Activated T-cell treated with anti-CD3 and anti-CD28 coated beads for 24 hours (primary cell): ENCODE measurements at regions not wholly inside any gene's neighbourhood (a gene's known extent, or its start where the extent isn't known, plus 50 kb on each side); places are given as distances from the start of the nearest gene placed in this dataset.
"Not testable (repeated sequence)": the region's sequence is repeated elsewhere in the genome, so short reads cannot be mapped to it uniquely, and the experiment has no call there.

Source experiments
- DNase-seq: peaks from one replicate; pipeline ENCODE4 v3.0.0-alpha.2; 2020; ENCODE audit warnings: low read depth

DNA sequence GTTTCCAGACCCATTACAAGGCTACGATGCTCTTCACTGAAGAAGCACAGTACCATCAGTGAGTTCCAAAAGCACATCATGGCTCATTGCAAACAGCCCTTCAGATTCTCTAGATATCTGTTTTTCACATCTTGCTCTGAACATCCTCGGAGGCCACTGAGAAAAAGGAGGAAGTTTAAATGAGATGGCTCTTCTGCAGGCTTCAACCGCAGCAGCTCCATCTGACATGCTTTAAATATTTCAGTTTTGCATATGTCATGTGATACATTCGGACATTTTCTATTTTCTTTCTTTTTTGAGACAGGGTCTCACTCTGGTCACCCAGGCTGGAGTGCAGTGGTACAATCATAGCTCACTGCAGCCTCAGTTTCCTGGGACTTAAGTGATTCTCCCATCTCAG is 396.8 kb downstream of the NPIPA8 start:
- no peak for DNase-seq

DNA sequence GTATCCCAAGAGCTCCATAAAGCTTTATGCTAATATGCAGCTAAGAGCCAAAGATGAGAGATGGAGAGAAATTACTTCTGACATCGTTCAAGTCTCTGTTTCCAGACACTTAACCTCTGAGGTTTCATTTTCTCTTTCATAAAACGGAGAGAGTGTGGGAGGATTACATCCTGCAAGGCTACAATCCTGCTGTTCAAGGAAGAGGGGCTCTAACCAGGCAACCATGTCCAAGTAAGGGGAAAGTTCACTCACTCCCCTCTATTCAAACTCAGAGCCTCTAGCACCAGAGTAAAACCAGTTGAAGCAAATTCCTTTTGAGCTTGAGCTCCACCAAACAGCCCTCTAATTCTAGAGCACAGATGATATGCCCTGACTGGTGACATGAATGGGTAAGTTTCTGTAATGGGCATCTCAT is 397.4 kb downstream of the NPIPA8 start:
- no peak for DNase-seq

DNA sequence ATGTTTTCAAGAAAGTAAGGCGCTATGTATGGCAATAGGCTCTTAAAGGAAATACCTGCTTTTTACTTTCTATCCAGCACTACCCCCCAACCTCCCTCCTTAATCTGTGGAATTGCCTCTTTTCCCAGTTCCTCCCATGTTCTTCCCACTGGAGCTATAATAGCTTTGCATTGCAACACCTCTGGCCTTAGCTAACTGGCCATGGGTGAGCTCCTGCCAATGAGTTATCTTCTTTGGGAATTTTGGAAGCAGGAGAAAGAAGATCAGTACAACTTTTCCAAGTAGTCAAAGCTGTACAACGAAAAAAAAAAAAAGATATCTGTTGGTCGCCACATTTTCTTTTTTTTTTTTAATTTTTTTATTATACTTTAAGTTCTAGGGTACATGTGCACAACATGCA is 398.0 kb downstream of the NPIPA8 start:
- DNase-seq, result no peak

DNA sequence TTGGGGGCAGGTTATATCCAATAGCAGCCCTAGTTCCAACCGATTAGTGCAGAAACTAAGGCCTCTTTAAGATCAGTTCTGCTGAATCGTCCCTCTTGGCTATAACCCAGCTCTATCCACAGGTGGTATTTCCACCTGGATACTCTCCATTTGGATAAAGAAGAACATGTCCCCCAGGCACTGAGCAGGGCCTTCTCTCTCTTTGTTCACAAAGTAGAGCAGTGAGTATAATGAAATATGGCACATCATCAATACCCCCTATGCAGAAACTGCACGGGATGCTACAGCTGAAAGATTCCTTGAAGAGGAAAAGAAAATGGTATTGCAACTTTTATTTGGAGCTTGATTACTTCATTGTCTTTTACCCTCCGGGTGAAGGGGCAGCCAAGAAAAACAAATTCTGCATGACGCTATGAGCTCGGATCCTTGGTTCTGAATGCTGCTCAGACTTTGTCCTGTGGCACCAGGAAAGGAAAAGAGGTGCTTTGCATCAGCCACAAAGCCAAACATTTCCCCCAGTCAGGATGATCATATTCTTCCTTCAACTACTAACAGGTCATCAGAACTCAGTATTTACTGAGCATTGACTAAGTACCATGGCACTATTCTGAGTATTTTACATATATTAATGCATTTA is 399.7 kb downstream of the NPIPA8 start:
- DNase-seq, result no peak

DNA sequence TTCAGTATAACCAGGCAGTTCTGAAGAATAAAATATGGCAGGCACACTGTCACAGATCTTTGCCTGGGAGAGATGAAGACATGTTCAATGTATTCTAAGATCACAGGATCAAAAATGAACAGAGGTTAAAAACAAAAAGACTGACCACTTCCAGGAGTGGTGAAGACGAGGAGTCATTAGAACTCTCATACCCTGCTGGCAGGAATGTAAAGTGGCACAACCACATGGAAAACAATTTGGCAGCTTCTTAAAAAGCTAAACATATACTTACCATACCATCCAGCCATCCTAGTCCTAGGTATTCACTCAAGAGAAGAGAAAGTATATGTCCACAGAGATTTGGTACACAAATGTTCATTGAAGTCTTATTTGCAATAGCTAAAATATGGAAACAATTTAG is 406.3 kb downstream of the NPIPA8 start:
- no peak for DNase-seq

DNA sequence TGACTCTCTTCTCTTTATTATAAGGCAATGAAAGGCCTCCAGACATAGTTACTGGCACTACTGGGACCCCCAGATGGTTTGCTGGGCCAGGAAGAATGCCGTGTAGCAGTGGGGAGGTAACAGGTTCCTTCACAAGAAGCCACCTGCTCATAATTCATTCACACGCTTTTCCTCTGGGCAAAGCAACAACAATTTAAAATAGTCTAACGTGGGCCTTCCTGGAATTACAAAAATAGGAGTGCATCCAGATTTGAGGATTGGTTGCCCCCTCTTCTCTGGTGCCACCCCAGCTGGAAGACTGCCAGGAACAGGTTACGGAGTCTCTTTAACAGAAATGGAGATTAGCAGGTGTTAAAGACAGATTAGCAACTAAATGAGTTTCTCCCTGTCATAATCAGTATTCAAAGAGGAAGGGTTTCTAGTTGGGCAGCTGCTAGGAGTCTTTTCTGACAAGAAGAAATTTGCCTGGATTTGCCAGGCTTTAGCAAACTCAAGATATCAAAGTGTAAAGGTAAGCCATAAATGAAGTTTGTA is 409.6 kb downstream of the NPIPA8 start:
- no peak for DNase-seq

DNA sequence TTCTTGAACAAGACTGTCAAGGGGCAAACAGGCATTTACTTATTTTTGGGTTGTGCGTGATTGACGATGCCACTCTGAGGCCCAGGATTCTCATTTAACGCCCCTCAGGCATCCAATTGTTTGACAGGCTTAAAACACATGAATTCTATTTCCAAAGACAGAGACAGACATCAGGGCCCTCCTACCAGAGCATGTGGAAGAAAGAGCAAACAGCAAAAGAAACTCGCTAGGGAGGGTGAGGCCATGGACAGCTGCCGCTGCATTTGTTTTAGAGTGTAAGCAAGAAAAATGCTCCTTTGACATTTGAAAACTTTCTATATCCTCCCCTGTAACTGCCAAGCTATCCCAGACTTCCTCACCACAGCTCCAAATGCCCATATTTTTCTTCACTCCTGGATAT is 410.1 kb downstream of the NPIPA8 start:
- DNase-seq, result no peak

DNA sequence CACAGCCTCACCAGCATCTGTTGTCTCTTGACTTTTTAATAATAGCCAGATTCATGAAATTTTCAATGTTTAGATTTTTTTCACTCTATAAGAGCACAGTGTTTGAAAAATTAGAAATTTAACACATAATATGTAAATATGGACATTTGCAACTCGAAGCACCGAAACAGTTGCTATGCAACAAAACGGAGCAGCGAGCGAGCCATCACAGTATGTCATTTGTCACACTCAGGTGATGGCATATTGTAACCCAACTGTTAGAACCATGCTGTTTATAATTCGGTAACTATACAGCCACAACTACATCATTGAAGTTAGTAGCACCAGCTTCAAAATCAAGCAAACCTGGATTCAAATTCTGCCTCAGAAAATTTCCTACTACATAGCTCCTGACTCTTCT is 410.8 kb downstream of the NPIPA8 start:
- DNase-seq, result no peak

DNA sequence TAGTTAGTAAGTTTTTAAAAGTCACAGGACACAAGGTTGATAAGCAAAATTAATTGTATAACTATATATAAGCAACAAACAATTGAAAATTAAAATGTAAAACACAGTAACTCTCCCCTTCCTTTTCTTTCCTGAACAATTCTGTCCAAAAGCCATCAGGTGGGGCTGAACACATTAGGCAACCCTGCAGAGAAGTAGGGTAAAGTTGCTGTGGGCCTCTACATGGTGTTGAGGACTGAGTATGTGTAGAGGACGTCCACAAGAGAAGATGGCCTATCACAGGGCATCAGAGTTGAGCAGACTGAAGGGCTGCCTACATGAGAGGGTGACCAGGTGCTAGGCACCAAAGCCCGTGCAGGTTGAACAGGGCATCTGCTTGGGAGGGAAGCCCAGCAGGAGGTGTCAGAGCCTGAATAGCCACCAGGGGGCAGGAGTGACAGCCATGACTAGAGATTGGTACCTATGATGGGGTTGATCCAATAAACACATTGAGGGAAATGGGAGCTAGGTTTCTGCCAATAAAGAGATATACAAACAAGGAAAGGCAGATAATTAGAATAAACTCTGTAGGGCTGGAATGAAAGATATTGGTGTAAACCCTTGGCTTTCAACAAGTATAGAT is 415.1 kb downstream of the NPIPA8 start:
- peak; percentile 22 for DNase-seq

DNA sequence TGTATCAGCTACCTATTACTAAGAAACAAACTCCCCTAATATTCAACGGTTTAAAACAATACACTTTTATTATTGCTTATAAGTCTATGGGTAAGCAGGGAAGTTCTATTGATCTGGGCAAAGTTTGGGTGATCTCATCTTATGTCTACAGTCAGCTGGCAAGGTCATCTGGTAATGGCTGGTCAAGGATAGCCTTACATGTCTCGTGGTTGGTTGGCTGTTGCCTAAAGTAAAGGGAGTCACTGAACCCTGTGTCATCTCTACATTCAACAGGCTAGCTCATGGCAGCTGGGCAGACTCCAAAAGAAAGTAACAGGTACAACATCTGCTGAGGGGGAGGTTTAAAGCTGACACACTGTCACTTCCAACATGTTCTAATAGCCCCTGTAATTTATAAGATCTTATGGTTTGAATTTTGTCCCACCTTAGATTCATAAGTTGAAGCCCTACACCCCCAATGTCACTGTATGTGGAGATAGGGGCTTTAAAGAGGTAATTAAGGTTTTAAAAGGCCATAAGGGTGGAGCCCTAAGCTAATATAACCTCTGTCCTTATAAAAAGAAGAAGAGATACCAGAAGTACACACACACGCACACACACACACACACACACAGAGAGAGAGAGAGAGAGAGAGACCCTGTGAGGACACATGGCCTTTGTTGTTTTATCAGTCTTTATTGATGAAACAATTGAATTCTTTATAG is 419.1 kb downstream of the NPIPA8 start:
- no peak for DNase-seq

DNA sequence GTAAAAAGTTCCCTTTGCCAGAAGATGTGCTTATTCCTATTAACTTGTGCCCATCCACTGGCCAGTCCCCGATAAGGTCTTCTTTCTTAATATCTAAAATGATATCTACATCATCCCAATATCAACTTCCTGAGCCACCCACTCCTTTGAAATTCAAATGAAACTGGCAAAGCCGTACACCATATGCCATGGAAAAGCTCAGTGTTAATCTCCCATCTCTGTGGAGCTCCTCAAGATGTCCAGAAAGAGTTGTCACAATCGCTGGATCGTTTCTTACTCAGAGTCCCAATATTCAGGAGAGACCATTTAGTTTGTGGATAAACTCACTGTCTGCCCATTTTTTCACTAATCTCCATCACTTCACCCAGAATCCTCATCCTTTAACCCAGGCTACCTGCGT is 420.7 kb downstream of the NPIPA8 start:
- no peak for DNase-seq

DNA sequence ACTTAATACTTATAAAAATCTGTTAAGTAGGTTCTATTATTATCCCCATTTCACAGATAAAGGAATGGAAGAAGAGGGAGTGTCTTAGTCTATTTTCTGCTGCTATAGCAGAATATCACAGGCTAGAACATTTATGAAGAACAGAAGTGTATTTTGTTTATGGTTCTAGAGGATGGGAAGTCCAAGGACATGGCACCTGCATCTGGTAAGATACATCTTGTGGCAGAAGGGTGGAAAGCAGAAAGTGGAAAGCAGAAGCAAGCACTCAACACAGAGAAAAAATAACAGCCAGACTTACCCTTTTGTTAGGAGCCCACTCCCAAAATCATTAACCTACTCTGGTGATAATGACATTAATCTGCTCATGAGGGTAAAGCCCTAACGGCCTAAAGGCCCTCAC is 422.4 kb downstream of the NPIPA8 start:
- DNase-seq, result no peak

DNA sequence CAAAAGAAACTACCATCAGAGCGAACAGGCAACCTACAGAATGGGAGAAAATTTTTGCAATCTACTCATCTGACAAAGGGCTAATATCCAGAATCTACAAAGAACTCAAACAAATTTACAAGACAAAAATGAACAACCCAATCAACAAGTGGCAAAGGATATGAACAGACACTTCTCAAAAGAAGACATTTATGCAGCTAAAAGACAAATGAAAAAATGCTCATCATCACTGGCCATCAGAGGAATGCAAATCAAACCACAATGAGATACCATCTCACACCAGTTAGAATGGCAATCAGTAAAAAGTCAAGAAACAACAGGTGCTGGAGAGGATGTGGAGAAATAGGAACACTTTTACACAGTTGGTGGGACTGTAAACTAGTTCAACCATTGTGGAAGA is 425.0 kb downstream of the NPIPA8 start:
- DNase-seq, result not testable (repeated sequence)

DNA sequence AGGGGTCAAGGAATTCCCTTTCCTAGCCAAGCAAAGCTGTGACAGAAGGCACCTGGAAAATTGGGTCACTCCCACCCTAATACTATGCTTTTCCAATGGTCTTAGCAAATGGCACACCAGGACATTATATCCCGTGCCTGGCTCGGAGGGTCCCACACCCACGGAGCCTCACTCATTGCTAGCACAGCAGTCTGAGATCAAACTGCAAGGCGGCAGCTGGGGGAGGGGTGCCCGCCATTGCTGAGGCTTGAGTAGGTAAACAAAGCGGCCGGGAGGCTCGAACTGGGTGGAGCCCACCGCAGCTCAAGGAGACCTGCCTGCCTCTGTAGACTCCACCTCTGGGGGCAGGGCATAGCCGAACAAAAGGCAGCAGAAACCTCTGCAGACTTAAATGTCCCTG is 429.9 kb downstream of the NPIPA8 start:
- DNase-seq, result not testable (repeated sequence)

DNA sequence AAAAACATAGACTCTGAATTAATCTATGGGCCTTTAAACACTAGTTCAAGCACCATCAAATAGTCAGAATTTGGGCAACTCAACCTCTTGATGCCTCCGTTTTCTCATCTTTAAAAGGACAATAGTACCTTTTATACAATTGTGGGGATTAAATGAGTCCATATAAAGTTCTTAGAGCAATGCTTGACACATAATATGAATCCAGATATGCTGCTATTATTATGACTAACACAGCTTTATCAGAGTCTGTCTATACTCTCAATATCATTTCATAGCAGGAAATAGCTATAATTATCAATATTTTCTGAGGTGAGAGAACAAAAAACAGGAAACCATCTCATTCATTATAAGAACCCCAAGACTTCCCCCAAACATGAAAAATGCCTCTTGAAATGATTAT is 430.5 kb upstream of the XYLT1 start:
- no peak for DNase-seq

DNA sequence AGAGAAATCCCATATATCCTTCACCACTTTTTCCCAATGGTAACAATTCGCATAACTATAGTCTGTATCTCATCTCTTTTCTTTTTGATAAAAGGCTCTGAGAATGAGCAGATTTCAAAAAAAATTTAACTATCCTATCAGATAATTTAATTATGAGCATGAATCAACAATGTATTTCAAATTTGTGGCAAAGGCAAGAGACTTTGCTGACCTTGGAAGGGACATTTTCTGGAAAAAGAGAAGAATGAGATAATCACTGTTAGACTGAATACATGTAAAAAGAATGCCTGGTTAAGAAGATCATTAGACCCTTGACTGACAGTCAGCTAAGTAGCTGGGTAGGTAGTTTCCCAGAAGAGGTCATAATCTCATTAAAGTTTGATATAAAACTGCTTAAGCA is 428.4 kb upstream of the XYLT1 start:
- no peak for DNase-seq

DNA sequence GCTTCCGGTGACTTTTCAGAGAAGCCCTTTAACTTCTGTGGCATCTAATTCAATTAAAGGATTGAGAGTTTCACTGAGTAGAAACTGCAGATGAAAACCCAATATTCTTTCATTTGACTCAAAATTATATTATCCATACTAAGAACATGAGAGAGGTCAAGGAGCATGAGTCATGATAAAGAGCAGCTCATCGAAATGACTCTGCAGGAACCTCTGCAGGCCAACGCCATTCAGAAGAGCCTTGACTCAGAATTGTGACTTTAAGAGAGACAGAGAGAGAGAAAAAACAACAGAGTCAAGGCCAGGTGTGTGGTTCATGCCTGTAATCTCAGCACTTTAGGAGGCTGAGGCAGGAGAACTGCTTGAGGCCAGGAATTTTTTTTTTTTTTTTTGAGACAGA is 417.2 kb upstream of the XYLT1 start:
- DNase-seq, result no peak

DNA sequence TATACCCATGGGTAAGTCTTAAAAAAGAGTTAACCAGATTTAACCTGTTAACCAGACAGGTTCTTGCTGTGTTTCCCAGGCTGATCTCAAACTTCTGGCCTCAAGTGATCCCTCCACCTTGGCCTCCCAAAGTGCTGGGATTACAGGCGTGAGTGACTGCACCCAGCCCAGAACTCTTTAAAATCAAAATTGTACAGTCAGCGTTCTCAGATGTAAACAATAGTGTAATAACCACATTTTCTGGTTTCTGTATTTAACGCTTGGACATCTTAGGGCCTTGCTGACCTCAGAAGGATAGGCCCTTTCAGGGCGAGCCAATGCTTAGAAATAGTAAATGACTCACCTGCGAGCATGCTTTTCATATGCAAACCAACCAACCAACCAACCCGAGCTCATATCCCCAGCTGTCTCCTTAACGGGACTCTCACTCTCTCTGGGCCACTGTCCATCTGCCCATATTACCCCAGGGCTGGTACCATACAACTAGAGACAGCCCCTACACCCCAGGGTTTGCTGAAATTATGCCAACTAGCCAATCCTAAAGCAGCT is 415.0 kb upstream of the XYLT1 start:
- DNase-seq, result no peak

DNA sequence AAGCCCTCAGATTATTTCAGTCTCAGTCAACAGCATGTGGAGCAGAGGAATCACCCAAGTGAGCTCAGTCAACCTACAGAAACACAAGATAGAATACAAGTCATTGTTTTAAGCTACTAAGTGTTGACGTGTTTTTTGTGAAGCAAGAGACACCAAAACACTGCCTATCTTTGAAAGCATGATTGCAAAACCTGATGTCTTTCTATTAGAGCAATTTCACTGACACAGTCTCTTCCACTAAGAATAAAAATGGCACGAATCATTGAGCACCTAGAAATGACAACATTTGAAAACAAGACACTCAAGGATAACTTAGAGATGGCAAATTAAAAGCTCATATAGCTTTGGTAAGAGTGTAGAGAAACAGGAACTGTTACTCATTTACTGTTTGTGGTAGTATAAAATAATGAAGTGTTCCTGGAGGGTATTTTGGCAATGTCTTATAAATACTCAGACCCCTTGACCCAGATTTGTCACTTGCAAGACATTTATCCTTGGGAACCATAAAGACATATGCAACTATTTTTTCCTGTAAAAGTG is 407.1 kb upstream of the XYLT1 start:
- no peak for DNase-seq

DNA sequence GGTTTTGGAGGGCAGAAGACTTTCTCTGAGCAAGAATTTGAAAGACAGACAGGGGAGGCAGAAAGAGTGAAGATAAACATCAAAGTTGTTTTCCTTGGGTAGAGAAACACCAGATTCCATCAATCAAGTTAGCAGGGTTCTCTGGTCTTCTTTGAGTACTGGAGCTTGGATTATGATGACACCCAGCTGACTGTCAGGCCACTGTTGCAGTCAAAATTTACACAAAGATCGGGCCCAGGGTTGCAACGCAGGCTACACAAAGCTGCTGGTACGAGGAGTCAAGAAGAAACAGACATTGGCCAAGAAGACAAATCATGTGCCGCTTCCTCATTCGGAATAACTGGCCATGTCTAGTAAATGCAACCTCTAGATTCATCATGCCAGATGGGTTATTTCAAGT is 396.2 kb upstream of the XYLT1 start:
- no peak for DNase-seq

DNA sequence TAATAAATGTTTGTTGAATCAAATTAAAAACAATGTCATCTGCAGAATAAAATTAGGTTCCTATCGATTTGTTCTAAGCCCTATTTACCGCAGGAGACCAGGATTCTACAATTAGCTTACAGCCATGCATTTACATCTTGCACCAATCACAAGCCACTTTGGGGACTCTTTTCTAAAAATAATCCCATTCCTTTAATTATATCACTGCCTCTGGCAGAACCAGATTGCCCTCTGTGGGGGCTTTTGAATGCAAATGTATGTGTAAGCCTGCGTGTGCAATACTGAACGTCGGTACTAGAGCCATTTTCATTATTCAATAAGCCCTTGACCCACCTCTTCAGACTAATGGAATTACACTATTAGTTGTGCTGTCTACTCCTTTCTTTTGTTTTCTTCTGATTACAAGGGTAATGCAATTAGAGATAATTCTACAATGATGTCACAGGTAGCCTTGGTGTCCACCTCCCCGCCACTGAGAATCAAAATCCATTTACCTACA is 391.3 kb upstream of the XYLT1 start:
- no peak for DNase-seq

DNA sequence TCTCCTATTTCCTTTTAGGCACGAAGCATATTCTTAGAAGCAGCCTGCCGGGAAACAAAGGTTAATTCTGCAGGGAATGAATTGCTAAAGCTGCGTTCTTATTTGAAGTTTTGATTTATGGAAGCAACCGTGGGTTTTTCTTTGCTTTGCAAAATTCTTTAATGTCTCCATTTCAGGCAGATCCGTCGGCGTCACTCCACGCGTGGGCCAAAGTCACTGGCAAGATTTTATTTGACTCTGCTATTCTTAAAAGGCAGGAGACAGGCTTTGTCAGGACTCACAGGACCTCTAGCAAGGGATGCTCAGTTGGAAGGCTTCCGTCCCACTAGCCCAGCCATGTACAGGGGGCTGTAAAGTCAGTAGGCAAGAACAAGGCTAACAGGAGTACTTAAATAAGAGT is 387.3 kb upstream of the XYLT1 start:
- DNase-seq, result no peak

DNA sequence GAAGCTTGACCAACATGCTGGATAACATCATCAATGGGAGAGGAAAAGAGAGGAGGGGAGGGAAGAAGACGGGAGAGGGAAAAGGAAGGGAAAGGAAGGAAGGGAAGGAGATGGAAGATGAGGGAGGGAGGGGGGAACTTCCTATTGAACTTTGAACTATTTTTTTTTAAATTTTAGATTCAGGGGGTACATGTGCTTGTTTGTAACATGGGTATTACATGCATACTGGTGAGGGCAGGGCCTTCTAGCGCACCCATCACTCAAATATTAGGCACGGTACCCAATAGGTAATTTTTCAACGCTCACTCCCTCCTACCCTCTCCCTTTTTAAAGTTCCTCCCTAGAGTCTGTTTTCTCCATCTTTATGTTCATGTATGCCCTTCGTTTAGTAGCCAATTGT is 383.2 kb upstream of the XYLT1 start:
- no peak for DNase-seq
